OCI-LY3 (cell line): ENCODE measurements at regions not wholly inside any gene's neighbourhood (a gene's known extent, or its start where the extent isn't known, plus 50 kb on each side); places are given as distances from the start of the nearest gene placed in this dataset.

ENCODE experiments used
- H2AFZ ChIP-seq: fragments of 200-600, 300-600 bp; shearing (Covaris generic); 2 replicates; pipeline ENCODE4 v1.6.0; 2014; ENCODE audit warnings: antibody characterized with exemption, low read depth, low read length
- H3K27ac ChIP-seq: fragments of 200-600, 300-600 bp; sonication (generic); 2 replicates; pipeline ENCODE4 v1.5.1; 2014; ENCODE audit warnings: mild to moderate bottlenecking, low read length, moderate library complexity, mixed read lengths
- H3K27me3 ChIP-seq: fragments of 200-600, 300-600 bp; sonication (generic); 2 replicates; pipeline ENCODE4 v1.6.1; 2014; ENCODE audit warnings: low read depth, low read length, mixed read lengths
- H3K36me3 ChIP-seq: fragments of 200-600, 300-600 bp; sonication (generic); replicated peaks from 2 replicates; pipeline ENCODE3; 2014; ENCODE audit warnings: low read depth, low read length, mixed read lengths
- H3K4me1 ChIP-seq: fragments of 300-600, 200-600 bp; sonication (generic); 2 replicates; pipeline ENCODE4 v1.6.1; 2014; ENCODE audit warnings: low read length, mixed read lengths
- H3K4me2 ChIP-seq: fragments of 200-600, 300-600 bp; sonication (generic); 2 replicates; pipeline ENCODE4 v1.6.1; 2014; ENCODE audit warnings: low read length, mixed read lengths
- H3K4me3 ChIP-seq: fragments of 300-600, 200-600 bp; sonication (generic); 2 replicates; pipeline ENCODE4 v1.5.1; 2014; ENCODE audit warnings: antibody characterized with exemption, mild to moderate bottlenecking, low read length, moderate library complexity
- H3K79me2 ChIP-seq: fragments of 300-600, 200-600 bp; shearing (Covaris generic); 2 replicates; pipeline ENCODE4 v1.6.1; 2014; ENCODE audit warnings: mild to moderate bottlenecking, low read length, mixed read lengths
- H3K9ac ChIP-seq: fragments of 300-600, 200-600 bp; shearing (Covaris generic); 2 replicates; pipeline ENCODE4 v1.6.0; 2014; ENCODE audit warnings: mild to moderate bottlenecking, low read length, moderate library complexity
- H3K9me3 ChIP-seq: fragments of 200-600, 300-600 bp; shearing (Covaris generic); 2 replicates; pipeline ENCODE4 v1.6.1; 2014; ENCODE audit warnings: low read length, mixed read lengths; ENCODE audit not compliant: insufficient read depth
- H4K20me1 ChIP-seq: fragments of 200-600, 300-600 bp; sonication (generic); 2 replicates; pipeline ENCODE4 v1.6.1; 2016; ENCODE audit warnings: low read length, mixed read lengths; ENCODE audit not compliant: insufficient read depth
- EZH2phosphoT487 ChIP-seq: fragments of 200-600 bp; shearing (Covaris generic); IDR thresholded peaks from 2 replicates; pipeline ENCODE4 v1.6.1; 2018; ENCODE audit warnings: antibody characterized with exemption, mixed run types, low read depth
- TF ChIP-seq, protein P1 (sequence below): fragments of 200-600, 300-600 bp; sonication (generic); IDR thresholded peaks from 2 replicates; pipeline ENCODE4 v1.5.1; 2014; ENCODE audit warnings: antibody characterized with exemption, low read length, low read depth

DNA sequence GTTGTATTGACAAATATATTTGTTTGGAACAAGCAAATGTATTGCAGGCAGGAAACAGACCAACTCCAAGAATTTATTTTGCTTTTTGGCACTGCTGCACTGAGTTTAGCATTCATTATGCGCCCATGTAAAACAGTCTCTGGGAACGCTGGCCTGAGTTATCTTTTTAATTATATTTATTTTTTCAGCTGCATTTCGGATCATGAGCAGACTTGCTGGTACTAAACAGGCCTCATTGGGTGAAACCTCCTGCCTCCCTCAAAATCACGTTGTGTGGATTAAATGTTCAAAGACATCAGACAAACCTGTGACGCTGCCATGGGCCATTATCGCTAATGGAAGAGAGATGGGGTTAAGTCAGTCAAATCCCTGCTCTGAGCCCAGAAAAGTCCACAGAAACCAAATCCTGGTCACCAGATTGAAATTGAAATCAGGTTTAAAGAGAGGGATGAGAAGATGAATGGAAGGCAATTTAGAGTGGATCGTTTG lies 511.1 kb upstream of the PROK2 start:
- Histone ChIP-seq H3K9ac (no peak overlapping the region), H3K4me1 (no peaks in the 10 kb centered on the region), H4K20me1 (peaks cover 8% of the 10 kb centered on the region), H3K9me3 (no peaks in the 10 kb centered on the region), H3K36me3 (no peaks in the 10 kb centered on the region), H3K79me2 (no peaks in the 10 kb centered on the region), H3K4me2 (no peak overlapping the region), H3K4me3 (no peak overlapping the region), H2AFZ (no peak overlapping the region), H3K27me3 (peaks cover 75% of the 10 kb centered on the region), H3K27ac (no peak overlapping the region)
- TF ChIP-seq, protein P1, sequence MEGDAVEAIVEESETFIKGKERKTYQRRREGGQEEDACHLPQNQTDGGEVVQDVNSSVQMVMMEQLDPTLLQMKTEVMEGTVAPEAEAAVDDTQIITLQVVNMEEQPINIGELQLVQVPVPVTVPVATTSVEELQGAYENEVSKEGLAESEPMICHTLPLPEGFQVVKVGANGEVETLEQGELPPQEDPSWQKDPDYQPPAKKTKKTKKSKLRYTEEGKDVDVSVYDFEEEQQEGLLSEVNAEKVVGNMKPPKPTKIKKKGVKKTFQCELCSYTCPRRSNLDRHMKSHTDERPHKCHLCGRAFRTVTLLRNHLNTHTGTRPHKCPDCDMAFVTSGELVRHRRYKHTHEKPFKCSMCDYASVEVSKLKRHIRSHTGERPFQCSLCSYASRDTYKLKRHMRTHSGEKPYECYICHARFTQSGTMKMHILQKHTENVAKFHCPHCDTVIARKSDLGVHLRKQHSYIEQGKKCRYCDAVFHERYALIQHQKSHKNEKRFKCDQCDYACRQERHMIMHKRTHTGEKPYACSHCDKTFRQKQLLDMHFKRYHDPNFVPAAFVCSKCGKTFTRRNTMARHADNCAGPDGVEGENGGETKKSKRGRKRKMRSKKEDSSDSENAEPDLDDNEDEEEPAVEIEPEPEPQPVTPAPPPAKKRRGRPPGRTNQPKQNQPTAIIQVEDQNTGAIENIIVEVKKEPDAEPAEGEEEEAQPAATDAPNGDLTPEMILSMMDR: no peak
- no peak for TF ChIP-seq EZH2phosphoT487

DNA sequence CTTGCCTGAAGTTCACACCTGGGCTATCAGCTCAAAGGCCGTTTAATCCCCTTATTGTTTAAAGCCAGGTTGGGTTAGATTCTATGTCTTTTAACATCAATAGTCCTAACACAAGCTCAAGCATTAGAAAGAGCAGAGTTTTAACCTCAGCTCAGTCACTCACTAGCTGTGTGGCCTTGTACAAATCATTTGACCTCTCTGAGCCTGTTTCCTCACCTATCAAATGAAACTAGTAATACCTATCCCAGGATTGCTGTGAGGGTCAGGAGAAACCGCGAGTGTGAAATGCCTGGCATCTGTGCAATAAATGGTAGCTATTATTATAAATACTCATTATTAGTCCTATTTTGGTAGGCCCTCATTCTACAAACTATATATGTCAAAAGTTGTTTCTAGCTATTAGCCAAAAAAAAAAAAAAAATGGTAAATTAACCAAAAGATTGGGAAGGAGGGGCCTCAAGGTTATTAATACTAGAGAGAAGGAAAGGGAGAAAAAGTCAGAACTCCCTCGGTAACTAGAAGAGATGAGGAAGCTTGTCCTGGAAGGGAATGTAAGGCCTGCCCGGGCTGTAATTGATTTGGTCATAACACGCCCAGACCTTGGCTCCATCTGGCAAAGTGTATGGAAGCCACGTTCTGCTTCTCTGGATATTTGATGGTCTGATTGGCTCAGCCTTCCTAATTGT lies 510.5 kb upstream of the PROK2 start:
- Histone ChIP-seq H3K27me3 (peaks cover 75% of the 10 kb centered on the region), H3K79me2 (no peaks in the 10 kb centered on the region), H3K9me3 (no peaks in the 10 kb centered on the region), H3K27ac (no peak overlapping the region), H3K4me1 (no peaks in the 10 kb centered on the region), H4K20me1 (peaks cover 8% of the 10 kb centered on the region), H2AFZ (no peak overlapping the region), H3K9ac (no peak overlapping the region), H3K4me3 (no peak overlapping the region), H3K4me2 (no peak overlapping the region), H3K36me3 (no peaks in the 10 kb centered on the region)
- TF ChIP-seq, protein P1: no peak
- TF ChIP-seq EZH2phosphoT487: no peak

DNA sequence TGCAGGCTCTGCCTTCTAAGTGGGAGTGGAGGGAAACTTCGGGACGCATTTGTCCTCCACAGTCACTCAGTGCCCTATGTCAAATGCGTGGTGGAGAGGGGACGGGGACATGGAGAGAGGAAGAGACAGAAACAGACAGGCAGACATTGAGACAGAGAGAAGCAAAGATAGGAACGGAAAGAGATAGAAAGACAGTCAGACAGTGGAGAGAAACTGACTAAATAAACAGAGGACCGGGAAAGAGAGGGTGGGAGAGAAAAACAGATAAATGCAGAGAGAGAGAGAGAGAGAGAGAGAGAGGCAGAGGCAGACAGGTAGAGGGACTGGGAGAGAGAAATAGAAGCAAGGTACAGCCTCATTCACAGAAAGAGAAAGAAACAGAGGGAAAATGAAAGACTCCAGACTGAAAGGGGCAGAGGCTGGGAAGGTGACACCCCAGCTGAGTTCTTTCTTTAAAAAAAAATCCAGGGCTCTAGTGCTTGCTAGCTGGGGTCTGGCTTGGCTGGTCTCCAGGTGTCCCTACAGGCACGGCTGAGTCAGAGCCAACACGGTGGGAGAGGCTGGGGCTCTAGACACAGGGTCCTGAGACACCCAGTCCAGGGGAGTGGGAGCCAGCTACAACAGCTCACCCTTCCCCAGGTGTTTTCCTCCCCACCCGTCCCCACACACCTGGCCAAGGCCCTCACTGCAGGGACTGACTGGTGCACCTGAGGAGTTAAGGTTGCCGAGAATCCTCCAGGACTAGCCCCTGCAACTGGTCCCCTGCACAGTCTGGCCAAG lies 506.1 kb upstream of the PROK2 start:
- H2AFZ ChIP-seq: no peak overlapping the region
- H3K9ac ChIP-seq: no peak overlapping the region
- H3K27ac ChIP-seq: no peak overlapping the region
- H3K79me2 ChIP-seq: no peaks in the 10 kb centered on the region
- H3K27me3 ChIP-seq: peaks cover 88% of the 10 kb centered on the region
- no peak overlapping the region for H3K4me2 ChIP-seq
- no peak overlapping the region for H3K4me3 ChIP-seq
- no peaks in the 10 kb centered on the region for H3K9me3 ChIP-seq
- TF ChIP-seq, protein P1: no peak
- H4K20me1 ChIP-seq: peaks cover 35% of the 10 kb centered on the region
- H3K4me1 ChIP-seq: peaks cover 14% of the 10 kb centered on the region
- H3K36me3 ChIP-seq: no peaks in the 10 kb centered on the region

DNA sequence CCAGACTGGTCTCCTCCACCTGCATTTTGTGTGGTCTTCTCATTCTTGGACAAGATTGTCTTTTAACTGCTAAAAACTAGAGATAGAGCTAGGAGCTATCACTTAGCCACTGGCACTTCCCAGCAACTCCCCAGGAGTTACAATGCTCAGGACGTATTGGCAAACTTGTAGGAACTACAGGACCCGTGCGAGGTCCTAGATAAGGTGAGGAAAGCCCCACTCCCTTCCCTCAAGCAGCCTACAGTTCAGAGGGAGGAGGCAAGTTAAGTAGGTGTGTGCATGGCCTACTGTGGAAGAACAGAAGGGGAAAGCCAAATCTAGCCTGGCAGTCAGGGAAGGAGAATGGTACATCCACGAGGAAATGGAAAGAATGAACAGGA lies 504.7 kb upstream of the PROK2 start:
- peaks cover 92% of the 10 kb centered on the region for H3K27me3 ChIP-seq
- TF ChIP-seq EZH2phosphoT487: no peak
- TF ChIP-seq, protein P1: no peak
- H3K4me1 ChIP-seq: peaks cover 14% of the 10 kb centered on the region
- H3K4me2 ChIP-seq: peak overlapping the region; percentile 89
- H3K4me3 ChIP-seq: peak overlapping the region; percentile 70
- H3K9me3 ChIP-seq: no peaks in the 10 kb centered on the region
- H3K79me2 ChIP-seq: no peaks in the 10 kb centered on the region
- H3K9ac ChIP-seq: no peak overlapping the region
- H4K20me1 ChIP-seq: peaks cover 37% of the 10 kb centered on the region
- H3K27ac ChIP-seq: no peak overlapping the region
- H2AFZ ChIP-seq: no peak overlapping the region
- no peaks in the 10 kb centered on the region for H3K36me3 ChIP-seq
